ENCODE measurements at regions not wholly inside any gene's neighbourhood (a gene's known extent, or its start where the extent isn't known, plus 50 kb on each side); places are given as distances from the start of the nearest gene placed in this dataset.

DNA sequence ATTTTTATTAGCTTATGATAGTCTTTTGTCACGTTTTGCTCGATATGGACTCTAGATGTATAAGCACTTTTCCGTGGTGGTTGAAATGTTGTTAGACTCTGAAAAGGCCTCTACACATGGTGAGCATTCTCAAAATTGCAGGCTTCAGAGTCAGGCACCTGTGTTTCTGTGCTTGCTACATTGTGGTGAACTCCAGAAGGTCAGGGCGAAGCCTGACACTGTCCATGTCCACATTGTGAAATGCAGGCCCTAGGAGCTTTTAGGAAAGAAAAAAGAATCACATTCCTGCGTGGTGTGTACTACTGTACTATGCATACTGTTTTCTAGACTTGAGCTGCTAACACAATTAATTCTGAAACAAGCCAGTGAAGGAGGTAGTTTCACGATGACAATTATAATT, 86.3 kb downstream of the HS3ST1 start:
- TF ChIP-seq POLR2AphosphoS5 (IDR thresholded peaks at IDR 0.05) (no peak), EP300 (IDR thresholded peaks at IDR 0.05) (no peak), POLR2A (IDR thresholded peaks at IDR 0.05) (no peak)
- TF ChIP-seq, protein P1, sequence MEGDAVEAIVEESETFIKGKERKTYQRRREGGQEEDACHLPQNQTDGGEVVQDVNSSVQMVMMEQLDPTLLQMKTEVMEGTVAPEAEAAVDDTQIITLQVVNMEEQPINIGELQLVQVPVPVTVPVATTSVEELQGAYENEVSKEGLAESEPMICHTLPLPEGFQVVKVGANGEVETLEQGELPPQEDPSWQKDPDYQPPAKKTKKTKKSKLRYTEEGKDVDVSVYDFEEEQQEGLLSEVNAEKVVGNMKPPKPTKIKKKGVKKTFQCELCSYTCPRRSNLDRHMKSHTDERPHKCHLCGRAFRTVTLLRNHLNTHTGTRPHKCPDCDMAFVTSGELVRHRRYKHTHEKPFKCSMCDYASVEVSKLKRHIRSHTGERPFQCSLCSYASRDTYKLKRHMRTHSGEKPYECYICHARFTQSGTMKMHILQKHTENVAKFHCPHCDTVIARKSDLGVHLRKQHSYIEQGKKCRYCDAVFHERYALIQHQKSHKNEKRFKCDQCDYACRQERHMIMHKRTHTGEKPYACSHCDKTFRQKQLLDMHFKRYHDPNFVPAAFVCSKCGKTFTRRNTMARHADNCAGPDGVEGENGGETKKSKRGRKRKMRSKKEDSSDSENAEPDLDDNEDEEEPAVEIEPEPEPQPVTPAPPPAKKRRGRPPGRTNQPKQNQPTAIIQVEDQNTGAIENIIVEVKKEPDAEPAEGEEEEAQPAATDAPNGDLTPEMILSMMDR (IDR thresholded peaks at IDR 0.05), result no peak
- no peak overlapping the region for H3K27ac ChIP-seq
- 85 to 97% methylated on average over 6 of the region's 6 CpGs for WGBS, 2 donors (ENCODE audit: low coverage in 1 of 2)
- no peaks in the 10 kb centered on the region for H3K9me3 ChIP-seq
- H3K36me3 ChIP-seq, result no peaks in the 10 kb centered on the region
- peaks cover 8% of the 10 kb centered on the region for H3K27me3 ChIP-seq
- H3K4me1 ChIP-seq, result no peaks in the 10 kb centered on the region
- H3K4me3 ChIP-seq, result no peak overlapping the region
- ATAC-seq, result no peak

DNA sequence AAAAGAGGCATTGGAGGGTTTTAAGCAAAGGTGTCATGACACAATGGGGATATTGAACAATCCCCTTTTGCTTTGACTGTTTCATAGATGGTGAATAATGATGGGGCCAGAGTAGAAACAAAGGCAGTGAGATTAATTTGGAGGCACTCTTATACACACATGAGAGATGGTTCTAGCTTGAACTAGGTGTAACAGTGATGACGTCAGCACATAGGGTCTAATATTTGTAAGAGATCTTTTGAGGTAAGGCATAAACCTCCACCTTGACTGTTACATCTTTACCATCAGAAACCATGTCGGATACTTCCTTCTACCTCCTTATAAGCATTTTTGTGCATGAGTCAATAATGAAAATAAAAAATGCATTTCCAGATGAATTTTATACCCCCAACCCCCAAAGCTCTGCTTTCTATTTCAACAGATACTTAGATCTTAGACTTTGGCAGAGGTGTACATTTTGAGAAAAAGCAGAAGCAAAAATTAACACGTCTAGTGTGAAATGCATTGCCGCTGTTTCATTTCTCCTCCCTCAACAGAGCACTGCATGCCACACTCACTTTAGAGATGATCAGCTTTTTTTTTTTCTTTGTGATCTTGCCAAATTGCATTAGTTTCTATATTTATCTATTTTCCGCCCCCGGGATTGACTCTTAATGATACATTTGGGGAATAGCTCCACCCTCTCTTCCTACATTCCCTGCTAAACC, 87.2 kb downstream of the HS3ST1 start:
- Histone ChIP-seq H3K4me3 (no peak overlapping the region), H3K36me3 (no peaks in the 10 kb centered on the region), H3K27me3 (peaks cover 8% of the 10 kb centered on the region), H3K27ac (no peak overlapping the region), H3K4me1 (no peaks in the 10 kb centered on the region), H3K9me3 (no peaks in the 10 kb centered on the region)
- 40 to 59% methylated on average over 6 of the region's 6 CpGs for WGBS, 2 donors (ENCODE audit: low coverage in 1 of 2)
- no peak for ATAC-seq
- TF ChIP-seq EP300 (IDR thresholded peaks at IDR 0.05) (no peak), POLR2A (IDR thresholded peaks at IDR 0.05) (no peak), POLR2AphosphoS5 (IDR thresholded peaks at IDR 0.05) (no peak)
- TF ChIP-seq, protein P1 (IDR thresholded peaks at IDR 0.05), result no peak

DNA sequence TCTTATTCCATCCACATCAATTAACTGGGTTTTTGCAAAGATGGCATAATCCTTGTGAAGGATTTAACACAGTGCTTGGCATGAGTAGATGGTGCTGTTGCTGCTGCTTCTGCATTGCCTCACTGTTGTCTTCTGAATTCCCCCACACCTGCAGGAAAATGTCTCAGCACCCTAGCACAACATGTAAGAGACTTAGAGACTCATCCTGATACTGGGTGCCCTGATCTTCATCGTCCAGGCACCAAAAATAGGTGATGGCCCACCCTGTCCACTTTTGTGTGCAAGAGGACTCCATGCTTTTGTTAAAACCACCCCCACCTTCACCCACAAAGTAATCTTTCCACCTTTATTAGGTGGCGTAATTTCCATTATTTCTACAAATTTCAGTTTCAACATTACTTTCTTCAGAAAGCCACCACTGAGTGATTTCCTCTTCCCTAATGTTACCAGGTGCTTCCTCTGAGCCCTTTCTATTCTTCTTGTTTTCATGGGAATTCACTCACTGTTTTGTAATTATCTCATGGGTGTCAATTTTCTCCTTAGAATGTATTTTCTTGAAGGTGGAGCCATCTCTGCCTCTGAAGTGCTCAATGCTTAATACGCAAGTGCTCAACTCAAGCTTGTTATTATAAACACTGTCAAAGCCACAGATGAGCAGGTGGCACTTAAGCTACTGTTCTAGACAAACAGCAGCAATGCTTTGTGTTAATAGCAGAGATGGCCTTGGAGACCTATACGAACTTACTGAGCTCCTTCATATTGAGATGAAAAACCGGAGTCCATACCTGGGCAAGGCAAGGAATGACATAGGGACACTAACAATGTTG, 89.5 kb downstream of the HS3ST1 start:
- WGBS, 2 donors (ENCODE audit: low coverage in 1 of 2), result 62 to 92% methylated on average over 3 to 4 of the region's 5 CpGs
- ATAC-seq, result no peak
- H3K9me3 ChIP-seq, result no peaks in the 10 kb centered on the region

GRCh38 chr4:11337287-11337686, 91.4 kb downstream of the HS3ST1 start:
- H3K27me3 ChIP-seq, result peaks cover 8% of the 10 kb centered on the region
- WGBS, 2 donors (ENCODE audit: low coverage in 1 of 2), result 45 to 83% methylated on average over 1 of the region's 1 CpG

More for the DNA sequence above, 89.5 kb downstream of the HS3ST1 start:
- H3K4me1 ChIP-seq, result no peaks in the 10 kb centered on the region
- no peak for TF ChIP-seq POLR2A (IDR thresholded peaks at IDR 0.05)
- TF ChIP-seq, protein P1 (IDR thresholded peaks at IDR 0.05), result no peak
- no peak for TF ChIP-seq EP300 (IDR thresholded peaks at IDR 0.05)
- no peak overlapping the region for H3K4me3 ChIP-seq
- H3K27me3 ChIP-seq, result peaks cover 8% of the 10 kb centered on the region
- H3K36me3 ChIP-seq, result no peaks in the 10 kb centered on the region
- no peak overlapping the region for H3K27ac ChIP-seq

More at GRCh38 chr4:11337287-11337686, 91.4 kb downstream of the HS3ST1 start:
- Histone ChIP-seq H3K36me3 (no peaks in the 10 kb centered on the region), H3K4me1 (no peaks in the 10 kb centered on the region), H3K4me3 (peak overlapping the region in 1 of 2 donors; percentile 27), H3K27ac (no peak overlapping the region), H3K9me3 (no peaks in the 10 kb centered on the region)
- TF ChIP-seq, protein P1 (IDR thresholded peaks at IDR 0.05), result no peak
- TF ChIP-seq POLR2AphosphoS5 (IDR thresholded peaks at IDR 0.05) (no peak), POLR2A (IDR thresholded peaks at IDR 0.05) (no peak), EP300 (IDR thresholded peaks at IDR 0.05) (no peak)
- no peak for ATAC-seq

Data from gastroesophageal sphincter (tissue), 4 donors.